Osteocyte (in vitro differentiated cells): ENCODE measurements at regions not wholly inside any gene's neighbourhood (a gene's known extent, or its start where the extent isn't known, plus 50 kb on each side); places are given as distances from the start of the nearest gene placed in this dataset.
"Not testable (repeated sequence)": the region's sequence is repeated elsewhere in the genome, so short reads cannot be mapped to it uniquely, and the experiment has no call there.

Source experiments
- DNase-seq: peaks from one replicate; pipeline ENCODE4 v3.0.0; 2021; ENCODE audit warnings: mixed read lengths; ENCODE audit not compliant: unreplicated experiment; ENCODE audit errors: extremely low spot score
- H3K27ac Mint-ChIP-seq: one replicate; pipeline ENCODE4 v1.8.0; 2021; ENCODE audit warnings: mild to moderate bottlenecking, mixed read lengths; ENCODE audit not compliant: unreplicated experiment
- H3K27me3 Mint-ChIP-seq: one replicate; pipeline ENCODE4 v1.8.0; 2021; ENCODE audit warnings: mixed read lengths; ENCODE audit not compliant: unreplicated experiment
- H3K36me3 Mint-ChIP-seq: one replicate; pipeline ENCODE4 v1.8.0; 2021; ENCODE audit warnings: mixed read lengths; ENCODE audit not compliant: unreplicated experiment
- H3K4me1 Mint-ChIP-seq: one replicate; pipeline ENCODE4 v1.8.0; 2021; ENCODE audit warnings: mixed read lengths; ENCODE audit not compliant: unreplicated experiment
- H3K4me3 Mint-ChIP-seq: one replicate; pipeline ENCODE4 v1.8.0; 2021; ENCODE audit warnings: mild to moderate bottlenecking, moderate library complexity, mixed read lengths; ENCODE audit not compliant: unreplicated experiment
- H3K9me3 Mint-ChIP-seq: one replicate; pipeline ENCODE4 v1.8.0; 2021; ENCODE audit warnings: mixed read lengths; ENCODE audit not compliant: unreplicated experiment
- CTCF ChIP-seq: fragments of 200-600 bp; sonication (generic); IDR thresholded peaks from 2 replicates; pipeline ENCODE4 v1.5.0; 2021; ENCODE audit warnings: antibody characterized with exemption, mild to moderate bottlenecking, moderate library complexity

GRCh38 chr18:73681912-73682311 lies 465.7 kb downstream of the FBXO15 start:
- DNase-seq: no peak
- no peaks in the 10 kb centered on the region for H3K4me1 Mint-ChIP-seq
- no peak overlapping the region for H3K27ac Mint-ChIP-seq
- no peaks in the 10 kb centered on the region for H3K27me3 Mint-ChIP-seq
- H3K9me3 Mint-ChIP-seq: no peaks in the 10 kb centered on the region
- TF ChIP-seq CTCF: no peak
- no peaks in the 10 kb centered on the region for H3K36me3 Mint-ChIP-seq
- no peak overlapping the region for H3K4me3 Mint-ChIP-seq

GRCh38 chr18:73681398-73681797 lies 466.2 kb downstream of the FBXO15 start:
- DNase-seq: no peak
- Mint-ChIP-seq H3K27me3 (no peaks in the 10 kb centered on the region), H3K36me3 (no peaks in the 10 kb centered on the region), H3K4me1 (no peaks in the 10 kb centered on the region), H3K27ac (no peak overlapping the region), H3K9me3 (no peaks in the 10 kb centered on the region), H3K4me3 (no peak overlapping the region)
- no peak for TF ChIP-seq CTCF

GRCh38 chr18:73679941-73680712 lies 467.5 kb downstream of the FBXO15 start:
- Mint-ChIP-seq H3K27ac (no peak overlapping the region), H3K36me3 (no peaks in the 10 kb centered on the region), H3K9me3 (no peaks in the 10 kb centered on the region), H3K4me1 (no peaks in the 10 kb centered on the region), H3K27me3 (no peaks in the 10 kb centered on the region), H3K4me3 (no peak overlapping the region)
- TF ChIP-seq CTCF: no peak
- no peak for DNase-seq

GRCh38 chr18:73677450-73677849 lies 470.2 kb downstream of the FBXO15 start:
- H3K4me3 Mint-ChIP-seq: no peak overlapping the region
- H3K9me3 Mint-ChIP-seq: no peaks in the 10 kb centered on the region
- no peak for TF ChIP-seq CTCF
- H3K4me1 Mint-ChIP-seq: no peaks in the 10 kb centered on the region
- no peaks in the 10 kb centered on the region for H3K36me3 Mint-ChIP-seq
- no peak overlapping the region for H3K27ac Mint-ChIP-seq
- DNase-seq: no peak
- no peaks in the 10 kb centered on the region for H3K27me3 Mint-ChIP-seq

GRCh38 chr18:73674125-73674865 lies 473.3 kb downstream of the FBXO15 start:
- TF ChIP-seq CTCF: no peak
- H3K9me3 Mint-ChIP-seq: no peaks in the 10 kb centered on the region
- H3K27ac Mint-ChIP-seq: no peak overlapping the region
- no peaks in the 10 kb centered on the region for H3K27me3 Mint-ChIP-seq
- DNase-seq: no peak
- H3K36me3 Mint-ChIP-seq: no peaks in the 10 kb centered on the region
- no peak overlapping the region for H3K4me3 Mint-ChIP-seq
- H3K4me1 Mint-ChIP-seq: peaks cover 5% of the 10 kb centered on the region

- H3K27me3 Mint-ChIP-seq, H3K4me1 Mint-ChIP-seq, H3K36me3 Mint-ChIP-seq, H3K27ac Mint-ChIP-seq, DNase-seq, H3K9me3 Mint-ChIP-seq, H3K4me3 Mint-ChIP-seq: not testable (repeated sequence)
Measured at GRCh38 chr18:73671480-73671879, 476.2 kb downstream of the FBXO15 start.
